Cardiac fibroblast (primary cell): ENCODE measurements at regions not wholly inside any gene's neighbourhood (a gene's known extent, or its start where the extent isn't known, plus 50 kb on each side); places are given as distances from the start of the nearest gene placed in this dataset.

Experiments
- DNase-seq, 2 donors: peaks; one replicate each; pipeline versions ENCODE4 v3.0.0 to v3.0.0-alpha.2; 2010; ENCODE audit warnings: low read depth in 2 of 2
- H3K4me3 ChIP-seq, 2 donors: replicated peaks in 1 of 2; 1 replicate in 1 of 2; 2 replicates in 1 of 2; pipeline ENCODE4 v1.5.1; 2011; ENCODE audit warnings: low read depth in 2 of 2, low read length in 2 of 2, mild to moderate bottlenecking in 2 of 2, moderate library complexity in 1 of 2
- CTCF ChIP-seq: IDR thresholded peaks from one replicate; pipeline ENCODE4 v1.5.1; 2011; ENCODE audit warnings: low read depth, mild to moderate bottlenecking, low read length, inconsistent platforms

GRCh38 chr6:133773776-133774175 is 115.1 kb upstream of the TCF21 start:
- no peak for TF ChIP-seq CTCF
- DNase-seq = no peak
- H3K4me3 ChIP-seq = no peak overlapping the region

DNA sequence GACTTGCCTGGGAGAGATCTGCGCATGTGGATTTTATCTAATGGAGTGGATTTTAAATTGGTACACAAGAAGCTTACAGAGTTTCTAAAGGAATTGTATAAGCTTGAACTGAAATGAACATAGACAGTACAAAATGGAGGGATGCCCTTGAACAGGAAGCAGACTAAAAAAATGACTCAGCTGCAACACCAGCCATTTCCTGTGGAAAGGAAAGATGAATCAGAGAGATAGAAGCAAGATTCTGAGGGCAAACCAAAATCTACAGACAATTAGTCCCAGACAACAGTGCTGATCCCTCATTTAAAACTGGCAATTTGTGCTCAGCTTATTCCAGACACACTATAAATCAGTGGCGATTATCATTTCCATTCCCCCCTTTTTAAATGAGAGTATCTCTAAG is 114.6 kb upstream of the TCF21 start:
- TF ChIP-seq CTCF = no peak
- peak; percentile 49 to 87 for DNase-seq
- H3K4me3 ChIP-seq = no peak overlapping the region

GRCh38 chr6:133778414-133779130 is 110.3 kb upstream of the TCF21 start:
- no peak overlapping the region for H3K4me3 ChIP-seq
- DNase-seq = peak; percentile 96 to 98
- no peak for TF ChIP-seq CTCF

GRCh38 chr6:133779916-133780695 is 108.8 kb upstream of the TCF21 start:
- no peak overlapping the region for H3K4me3 ChIP-seq
- TF ChIP-seq CTCF = no peak
- DNase-seq = no peak

GRCh38 chr6:133786016-133786415 is 102.9 kb upstream of the TCF21 start:
- no peak for DNase-seq
- no peak overlapping the region for H3K4me3 ChIP-seq
- TF ChIP-seq CTCF = no peak

GRCh38 chr6:133787122-133787521 is 101.8 kb upstream of the TCF21 start:
- H3K4me3 ChIP-seq = no peak overlapping the region
- no peak for TF ChIP-seq CTCF
- no peak for DNase-seq
